MCF 10A (cell line): ENCODE measurements at regions not wholly inside any gene's neighbourhood (a gene's known extent, or its start where the extent isn't known, plus 50 kb on each side); places are given as distances from the start of the nearest gene placed in this dataset.

Source experiments
- BruUV-seq: library from RNA; stranded (reverse); fragments of 400-500 nt; replicated peaks from 2 replicates; lab custom pipeline; 2021; lab: Mats Ljungman, UMichigan
- CTCF ChIA-PET: fragments of 300-600 bp; sonication (Branson Sonifier 250); formaldehyde crosslinking; extraction: SDS; loops from one replicate; lab custom pipeline; 2021; ENCODE audit warnings: antibody characterized with exemption, inconsistent platforms; lab: Yijun Ruan, JAX
- POLR2A ChIA-PET: fragments of 300-600, 350-650 bp; sonication (Branson Sonifier 250); formaldehyde crosslinking; extraction: SDS; loops from one replicate; lab custom pipeline; 2020; ENCODE audit warnings: antibody characterized with exemption, inconsistent platforms; lab: Yijun Ruan, JAX
- DNase-seq: peaks from one replicate; pipeline ENCODE4 v3.0.0-alpha.2; 2018; ENCODE audit not compliant: unreplicated experiment
- H3K27ac Mint-ChIP-seq: one replicate; pipeline ENCODE4 v1.8.0; 2022; ENCODE audit warnings: mild to moderate bottlenecking, low read depth, mixed read lengths; ENCODE audit not compliant: unreplicated experiment
- H3K27me3 Mint-ChIP-seq: one replicate; pipeline ENCODE4 v1.8.0; 2022; ENCODE audit warnings: mixed read lengths; ENCODE audit not compliant: insufficient read depth, unreplicated experiment
- H3K36me3 Mint-ChIP-seq: one replicate; pipeline ENCODE4 v1.8.0; 2022; ENCODE audit warnings: mild to moderate bottlenecking, moderate library complexity, mixed read lengths; ENCODE audit not compliant: insufficient read depth, unreplicated experiment
- H3K4me1 Mint-ChIP-seq: one replicate; pipeline ENCODE4 v1.8.0; 2022; ENCODE audit warnings: mixed read lengths; ENCODE audit not compliant: insufficient read depth, unreplicated experiment
- H3K4me3 Mint-ChIP-seq: one replicate; pipeline ENCODE4 v1.8.0; 2022; ENCODE audit warnings: mild to moderate bottlenecking, moderate library complexity, mixed read lengths; ENCODE audit not compliant: unreplicated experiment
- H3K9me3 Mint-ChIP-seq: one replicate; pipeline ENCODE4 v1.8.0; 2022; ENCODE audit warnings: mixed read lengths; ENCODE audit not compliant: unreplicated experiment
- CTCF ChIP-seq: fragments of 200-600 bp; IDR thresholded peaks from one replicate; pipeline ENCODE4 v1.8.0; 2022; ENCODE audit warnings: antibody characterized with exemption, mild to moderate bottlenecking; ENCODE audit not compliant: unreplicated experiment
- intact Hi-C: fragments of 100-400 bp; cut with micrococcal nuclease; formaldehyde crosslinking; loops from 2 replicates; pipeline ENCODE4 v1.14.1; 2022

GRCh38 chr3:78186404-78186803 lies 1146.5 kb downstream of the ROBO2 start:
- no peaks in the 10 kb centered on the region for H3K27me3 Mint-ChIP-seq
- intact Hi-C loops, result no loop called here
- H3K4me1 Mint-ChIP-seq, result no peaks in the 10 kb centered on the region
- no TSS peak for BruUV-seq
- no peak for DNase-seq
- H3K27ac Mint-ChIP-seq, result no peak overlapping the region
- no peaks in the 10 kb centered on the region for H3K36me3 Mint-ChIP-seq
- no peak for TF ChIP-seq CTCF
- peaks cover 12% of the 10 kb centered on the region for H3K9me3 Mint-ChIP-seq
- POLR2A ChIA-PET, result no interaction called here
- no peak overlapping the region for H3K4me3 Mint-ChIP-seq
- CTCF ChIA-PET, result no interaction called here

- intact Hi-C loops, result no loop called here
- TF ChIP-seq CTCF, result no peak
- CTCF ChIA-PET, result interaction anchor here (0.9 kb wide), 1 partner anchor 882 kb away, joined by 3 read pairs; no protein-coding TSS in a partner anchor
- Mint-ChIP-seq H3K4me3 (no peak overlapping the region), H3K4me1 (peaks cover 6% of the 10 kb centered on the region), H3K36me3 (no peaks in the 10 kb centered on the region), H3K27ac (no peak overlapping the region), H3K27me3 (no peaks in the 10 kb centered on the region), H3K9me3 (peaks cover 3% of the 10 kb centered on the region)
- BruUV-seq, result no TSS peak
- POLR2A ChIA-PET, result no interaction called here
- DNase-seq, result peak; percentile 2
These were observed 1161.2 kb downstream of the ROBO2 start for GRCh38 chr3:78201091-78201490.

- ChIA-PET POLR2A (interaction anchor here (1.1 kb wide), 1 partner anchor 380 kb away, joined by 3 read pairs; no protein-coding TSS in a partner anchor), CTCF (interaction anchor here (0.6 to 1.3 kb wide), 9 partner anchors 153 to 1430 kb away, joined by 3 to 5 read pairs (median 3); no protein-coding TSS in a partner anchor)
- H3K4me1 Mint-ChIP-seq, result peaks cover 6% of the 10 kb centered on the region
- H3K36me3 Mint-ChIP-seq, result no peaks in the 10 kb centered on the region
- no peaks in the 10 kb centered on the region for H3K27me3 Mint-ChIP-seq
- H3K4me3 Mint-ChIP-seq, result peak overlapping the region; percentile 31
- H3K27ac Mint-ChIP-seq, result no peak overlapping the region
- BruUV-seq, result no TSS peak
- TF ChIP-seq CTCF, result peak; percentile 22
- H3K9me3 Mint-ChIP-seq, result no peaks in the 10 kb centered on the region
- peak; percentile 48 for DNase-seq
- intact Hi-C loops, result loop anchor here (1.0 kb wide), 1 partner anchor 857 kb away; no protein-coding TSS in a partner anchor
These were observed 1165.1 kb downstream of the ROBO2 start for GRCh38 chr3:78204977-78205376.

- no TSS peak for BruUV-seq
- intact Hi-C loops, result no loop called here
- ChIA-PET CTCF (interaction anchor here (0.6 to 0.9 kb wide), 3 partner anchors 18 to 865 kb away, joined by 3 to 4 read pairs (median 3); no protein-coding TSS in a partner anchor), POLR2A (no interaction called here)
- Mint-ChIP-seq H3K27me3 (no peaks in the 10 kb centered on the region), H3K4me3 (no peak overlapping the region), H3K36me3 (no peaks in the 10 kb centered on the region), H3K9me3 (no peaks in the 10 kb centered on the region), H3K27ac (no peak overlapping the region), H3K4me1 (no peaks in the 10 kb centered on the region)
- no peak for DNase-seq
- no peak for TF ChIP-seq CTCF
These were observed 1181.4 kb downstream of the ROBO2 start for GRCh38 chr3:78221300-78221699.
